CD4-positive, alpha-beta T cell treated with Interleukin-6 at 100 ng/mL for 8 hours (primary cell): ENCODE measurements at regions not wholly inside any gene's neighbourhood (a gene's known extent, or its start where the extent isn't known, plus 50 kb on each side); places are given as distances from the start of the nearest gene placed in this dataset.

Source experiments
- DNase-seq: peaks from one replicate; pipeline ENCODE4 v3.0.0-alpha.2; 2020; ENCODE audit warnings: mixed read lengths, low spot score

GRCh38 chr2:198499539-198499938, 695.1 kb downstream of the PLCL1 start:
- no peak for DNase-seq

- DNase-seq: no peak
Measured at GRCh38 chr2:198498516-198498915, 694.1 kb downstream of the PLCL1 start.

- DNase-seq: no peak
Measured at GRCh38 chr2:198498048-198498447, 693.7 kb downstream of the PLCL1 start.

- no peak for DNase-seq
Measured at GRCh38 chr2:198494931-198495330, 690.5 kb downstream of the PLCL1 start.

GRCh38 chr2:198490748-198491147, 686.4 kb downstream of the PLCL1 start:
- DNase-seq: no peak

GRCh38 chr2:198488964-198489363, 684.6 kb downstream of the PLCL1 start:
- DNase-seq: no peak

- DNase-seq: no peak
Measured at GRCh38 chr2:198483051-198483450, 678.7 kb downstream of the PLCL1 start.

GRCh38 chr2:198479065-198479464, 674.7 kb downstream of the PLCL1 start:
- no peak for DNase-seq

- DNase-seq: no peak
Measured at GRCh38 chr2:198478361-198478760, 674.0 kb downstream of the PLCL1 start.

- DNase-seq: no peak
Measured at GRCh38 chr2:198476007-198476406, 671.6 kb downstream of the PLCL1 start.

- no peak for DNase-seq
Measured at GRCh38 chr2:198471291-198471690, 666.9 kb downstream of the PLCL1 start.

GRCh38 chr2:198468136-198468535, 663.7 kb downstream of the PLCL1 start:
- no peak for DNase-seq

- no peak for DNase-seq
Measured at GRCh38 chr2:198465970-198466369, 661.6 kb downstream of the PLCL1 start.

- DNase-seq: no peak
Measured at GRCh38 chr2:198456418-198456817, 652.0 kb downstream of the PLCL1 start.

GRCh38 chr2:198453866-198454265, 649.5 kb downstream of the PLCL1 start:
- DNase-seq: no peak

GRCh38 chr2:198452327-198452726, 647.9 kb downstream of the PLCL1 start:
- DNase-seq: no peak

- DNase-seq: no peak
Measured at GRCh38 chr2:198448789-198449188, 644.4 kb downstream of the PLCL1 start.

- DNase-seq: no peak
Measured at GRCh38 chr2:198444800-198445287, 640.5 kb downstream of the PLCL1 start.

- no peak for DNase-seq
Measured at GRCh38 chr2:198441901-198442300, 637.5 kb downstream of the PLCL1 start.

GRCh38 chr2:198441246-198441645, 636.9 kb downstream of the PLCL1 start:
- DNase-seq: no peak

GRCh38 chr2:198440833-198441232, 636.4 kb downstream of the PLCL1 start:
- no peak for DNase-seq

GRCh38 chr2:198438331-198438730, 633.9 kb downstream of the PLCL1 start:
- no peak for DNase-seq

- DNase-seq: no peak
Measured at GRCh38 chr2:198424112-198424511, 619.7 kb downstream of the PLCL1 start.

- no peak for DNase-seq
Measured at GRCh38 chr2:198417836-198418235, 613.4 kb downstream of the PLCL1 start.

- DNase-seq: no peak
Measured at GRCh38 chr2:198414976-198415375, 610.6 kb downstream of the PLCL1 start.
